ENCODE measurements at regions not wholly inside any gene's neighbourhood (a gene's known extent, or its start where the extent isn't known, plus 50 kb on each side); places are given as distances from the start of the nearest gene placed in this dataset.
A peak's percentile ranks its signal among the peaks of the same experiment; 100 is the strongest.

DNA sequence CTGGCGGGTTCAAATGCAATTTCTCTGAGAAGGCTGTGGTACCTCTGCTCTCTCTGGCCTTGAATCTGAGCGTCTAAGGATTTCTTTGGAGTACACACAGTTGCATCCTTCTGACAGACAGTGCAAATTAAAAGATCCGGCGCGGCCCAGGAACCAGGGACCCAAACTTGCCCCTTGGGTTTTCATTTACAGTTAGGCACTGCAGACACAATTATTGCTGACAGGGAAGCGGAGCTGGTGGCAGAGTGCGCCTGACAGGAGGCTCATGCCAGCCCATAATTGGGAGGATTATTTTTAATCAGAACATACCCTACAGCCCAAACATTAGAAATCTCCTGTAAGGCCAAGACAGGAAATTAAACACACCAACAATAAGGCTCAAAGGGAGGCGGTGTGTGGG, 1023.4 kb upstream of the RBFOX1 start:
- DNase-seq (ENCODE audit: low read depth), result no peak

DNA sequence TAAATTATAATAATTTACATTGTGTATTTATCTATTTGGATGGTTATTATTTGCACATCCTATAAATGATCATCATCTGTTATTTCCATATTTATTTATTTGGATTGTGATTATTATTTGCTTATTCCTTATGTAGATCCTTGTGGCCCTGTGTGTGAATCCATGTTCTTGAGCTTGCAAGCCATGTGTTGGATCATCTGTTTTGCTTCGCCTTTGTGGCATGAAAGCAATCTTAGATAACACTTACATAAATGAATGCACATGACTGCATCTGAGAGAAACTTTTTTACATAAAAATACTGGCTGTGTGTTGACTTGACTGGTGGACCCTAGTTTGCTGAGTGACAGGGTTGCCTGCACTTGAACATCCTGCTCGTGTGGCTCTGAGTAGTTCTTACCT, 1024.5 kb upstream of the RBFOX1 start:
- DNase-seq (ENCODE audit: low read depth), result no peak

DNA sequence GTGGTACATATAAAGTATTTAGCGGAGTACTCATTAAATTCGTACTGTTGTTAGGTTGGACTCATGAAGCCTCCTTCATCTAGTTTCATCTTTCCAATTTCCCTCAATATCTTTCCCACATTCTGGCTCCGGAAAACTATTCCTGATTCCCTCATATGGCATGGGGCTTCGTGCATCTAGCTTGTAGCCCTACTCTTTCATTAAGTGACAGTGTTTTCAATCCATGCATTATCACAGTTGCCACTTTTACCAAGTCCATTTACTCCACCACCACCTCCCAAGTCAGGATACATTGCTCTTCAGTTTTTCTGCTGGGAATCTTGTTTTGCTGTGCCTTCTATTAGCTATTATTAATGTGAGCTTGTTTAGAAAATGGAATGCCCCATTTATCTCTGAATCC, 1032.1 kb upstream of the RBFOX1 start:
- DNase-seq (ENCODE audit: low read depth), result no peak

DNA sequence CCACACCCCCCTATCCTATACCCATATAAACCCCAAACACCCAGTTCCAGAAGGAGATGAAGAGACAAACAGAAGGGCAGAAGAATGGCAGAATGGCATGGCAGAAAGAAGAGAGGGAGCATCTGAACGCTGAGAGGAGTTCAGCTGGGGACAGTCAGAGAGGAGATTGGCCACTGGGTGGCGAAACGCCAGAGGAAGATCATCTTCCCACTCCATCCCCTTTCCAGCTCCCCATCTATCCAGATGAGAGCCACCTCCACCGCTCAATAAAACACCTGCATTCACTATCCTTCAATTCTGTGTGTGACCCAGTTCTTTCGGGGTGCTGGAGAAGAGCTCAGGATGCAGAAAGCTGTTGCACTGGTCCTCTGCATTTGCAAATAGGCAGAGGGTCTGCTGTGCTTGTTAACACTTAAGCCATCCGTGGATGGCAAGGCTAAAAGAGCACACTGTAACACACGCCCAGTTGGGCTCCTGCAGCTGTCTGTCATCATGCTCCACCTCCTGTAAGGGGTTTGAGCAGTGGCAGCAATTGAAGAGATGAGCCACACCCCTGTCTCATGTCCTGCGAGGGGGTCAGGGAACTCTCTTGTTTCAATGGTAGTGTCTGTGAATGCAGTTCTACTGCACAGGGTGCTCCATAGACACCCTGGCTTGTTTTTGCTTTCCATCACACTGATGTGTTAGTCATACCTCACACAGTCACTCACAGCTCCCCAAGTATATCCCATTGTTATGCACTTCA, 1034.8 kb upstream of the RBFOX1 start:
- DNase-seq (ENCODE audit: low read depth), result no peak

DNA sequence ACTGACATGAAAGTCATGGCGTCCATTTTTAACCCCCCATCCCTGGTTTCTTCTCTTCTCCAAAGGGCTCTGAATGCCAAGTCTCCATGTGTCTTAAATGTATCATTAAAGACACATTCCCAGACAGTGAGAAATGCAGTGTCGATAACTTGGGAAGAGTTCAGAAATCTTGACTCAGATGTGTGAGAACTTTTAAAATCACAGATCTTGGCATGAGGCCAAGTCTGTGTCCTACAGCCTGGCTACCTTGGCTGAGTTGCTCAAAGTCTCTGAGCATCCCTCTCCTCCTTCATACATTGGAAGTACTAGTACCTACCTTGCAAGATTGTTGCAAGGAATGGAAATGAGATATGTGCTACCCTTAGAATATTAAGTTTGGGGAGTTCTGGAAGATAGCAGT, 1046.5 kb upstream of the RBFOX1 start:
- no peak for DNase-seq (ENCODE audit: low read depth)

DNA sequence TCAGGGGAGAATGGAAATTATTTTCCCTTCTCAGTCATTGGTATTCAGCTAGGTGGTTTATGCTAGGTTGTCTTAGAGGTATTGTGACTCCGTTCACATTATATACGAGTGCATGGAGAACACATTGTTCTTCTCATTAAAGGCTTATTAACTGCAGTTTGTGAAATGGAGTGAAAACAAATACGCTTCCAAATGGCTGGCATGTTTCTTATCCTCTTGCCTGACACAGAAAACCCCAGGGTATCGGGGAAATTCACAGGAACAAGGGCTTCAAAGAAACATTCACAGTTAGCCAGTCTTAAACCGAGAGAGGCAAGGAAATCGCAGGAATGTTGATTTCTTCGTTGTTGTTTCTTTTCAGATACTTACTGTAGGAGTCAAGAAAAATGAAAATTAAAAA, 1047.9 kb upstream of the RBFOX1 start:
- no peak for DNase-seq (ENCODE audit: low read depth)

DNA sequence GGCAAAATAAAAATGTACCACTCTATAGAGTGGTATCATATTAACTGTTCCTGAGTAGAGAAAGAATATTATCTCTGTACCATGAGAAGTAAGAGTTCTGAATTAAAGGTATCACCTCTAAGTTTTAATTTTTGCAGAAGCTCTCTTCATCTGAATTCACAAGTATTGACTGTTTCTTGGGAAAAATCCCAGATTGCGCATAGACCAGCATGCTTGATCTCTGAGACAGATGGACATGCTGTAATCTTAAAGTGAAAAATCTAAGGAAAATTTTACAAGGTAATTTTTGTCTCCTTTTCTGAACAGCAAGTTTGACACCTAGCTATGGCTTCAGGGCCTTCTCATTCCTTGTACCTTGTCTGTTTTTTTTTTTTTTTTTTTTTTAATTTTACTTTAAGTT, 1050.7 kb upstream of the RBFOX1 start:
- no peak for DNase-seq (ENCODE audit: low read depth)

DNA sequence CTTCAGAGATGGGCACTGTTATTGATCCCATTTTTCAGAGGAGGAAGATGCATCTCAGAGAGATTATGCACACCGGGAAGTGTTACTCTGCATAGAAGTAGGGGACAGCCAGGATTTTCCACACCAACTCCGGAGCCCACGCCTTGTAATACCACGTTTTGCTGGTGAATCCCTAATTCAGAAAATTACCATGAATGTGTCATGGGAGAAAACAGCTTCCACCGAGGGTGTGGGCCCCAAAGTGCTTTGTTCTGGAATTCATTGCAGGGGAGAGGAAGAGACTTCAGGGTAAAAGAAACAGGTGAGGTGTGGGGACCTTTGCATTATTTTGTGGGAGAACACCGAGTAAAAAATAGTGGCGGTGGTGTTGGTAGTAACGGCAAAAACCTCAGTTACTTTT, 1051.4 kb upstream of the RBFOX1 start:
- DNase-seq (ENCODE audit: low read depth), result no peak

DNA sequence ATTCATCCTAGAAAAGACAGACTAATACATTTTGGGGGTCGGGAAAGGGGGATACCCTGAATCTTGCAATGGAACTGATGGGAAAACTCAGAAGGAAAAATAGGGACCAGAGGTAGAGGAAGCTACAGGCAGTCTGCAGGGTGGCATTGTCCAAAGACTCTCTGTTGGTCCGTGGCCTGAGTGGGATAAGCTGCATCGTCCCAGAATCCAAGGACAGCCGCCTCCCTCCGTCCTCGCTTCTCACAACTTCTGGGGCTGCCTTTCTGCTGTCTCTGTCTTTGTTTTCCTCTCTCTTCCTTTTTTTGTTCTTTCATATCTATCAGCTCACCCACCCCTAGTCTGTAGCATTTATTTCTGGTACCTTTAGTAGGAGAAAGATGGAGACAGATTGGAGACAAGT, 1052.6 kb upstream of the RBFOX1 start:
- no peak for DNase-seq (ENCODE audit: low read depth)

DNA sequence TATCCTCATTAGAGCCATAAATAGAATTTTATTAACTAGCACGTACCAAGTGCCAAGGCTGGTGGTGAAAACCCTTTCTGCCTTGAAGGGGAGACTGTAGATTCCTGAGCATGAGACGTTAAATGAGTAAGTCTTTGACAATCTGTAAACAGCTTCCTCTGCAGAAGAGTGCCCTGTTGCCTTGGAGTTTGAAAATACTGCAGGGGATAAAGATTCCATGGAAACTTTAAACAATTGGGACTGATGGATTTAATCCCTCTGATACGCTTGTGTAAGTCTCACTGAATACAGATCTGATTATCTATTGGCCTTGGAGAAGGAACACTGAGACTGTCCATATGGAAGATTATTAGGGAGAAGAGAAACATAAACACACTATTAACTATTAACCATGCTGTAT, 1053.4 kb upstream of the RBFOX1 start:
- no peak for DNase-seq (ENCODE audit: low read depth)

DNA sequence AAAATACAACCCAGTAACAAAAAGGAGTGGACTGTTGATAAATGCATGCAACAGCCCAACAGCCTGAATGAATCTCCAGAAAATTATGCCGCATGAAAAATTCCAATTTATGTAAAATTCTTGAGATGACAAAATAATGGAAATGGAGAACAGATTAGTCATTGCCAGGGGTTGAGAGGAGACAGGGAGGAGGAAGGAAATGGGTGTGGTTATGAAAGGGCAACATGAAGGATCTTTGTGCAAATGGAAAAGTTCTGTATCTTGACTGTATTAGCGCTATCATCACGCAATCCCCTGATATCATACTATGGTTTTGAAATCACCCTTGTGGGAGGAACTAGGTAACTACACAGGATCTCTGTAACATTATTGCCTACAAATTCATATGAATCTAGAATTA, 1058.3 kb upstream of the RBFOX1 start:
- peak; percentile 39 for DNase-seq (ENCODE audit: low read depth)

DNA sequence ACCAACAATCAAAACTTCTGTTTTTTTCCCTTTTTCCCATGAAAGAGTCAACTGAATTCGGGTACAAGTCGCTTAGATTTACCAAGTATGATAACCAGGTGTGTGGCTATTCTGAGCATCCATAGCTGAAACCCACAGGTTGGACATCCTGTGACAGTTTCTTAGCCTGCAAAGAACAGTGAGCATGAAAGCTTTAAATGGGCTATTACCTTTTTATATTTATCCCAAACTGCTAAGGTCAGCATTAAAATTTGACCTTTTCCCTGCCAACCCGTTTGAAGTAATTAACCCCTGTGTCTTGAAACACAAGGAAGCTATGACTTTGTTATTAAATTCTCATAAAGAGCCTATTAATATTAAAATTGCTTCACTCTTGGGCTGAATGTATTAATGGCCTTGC, 1065.0 kb upstream of the RBFOX1 start:
- DNase-seq (ENCODE audit: low read depth), result no peak

DNA sequence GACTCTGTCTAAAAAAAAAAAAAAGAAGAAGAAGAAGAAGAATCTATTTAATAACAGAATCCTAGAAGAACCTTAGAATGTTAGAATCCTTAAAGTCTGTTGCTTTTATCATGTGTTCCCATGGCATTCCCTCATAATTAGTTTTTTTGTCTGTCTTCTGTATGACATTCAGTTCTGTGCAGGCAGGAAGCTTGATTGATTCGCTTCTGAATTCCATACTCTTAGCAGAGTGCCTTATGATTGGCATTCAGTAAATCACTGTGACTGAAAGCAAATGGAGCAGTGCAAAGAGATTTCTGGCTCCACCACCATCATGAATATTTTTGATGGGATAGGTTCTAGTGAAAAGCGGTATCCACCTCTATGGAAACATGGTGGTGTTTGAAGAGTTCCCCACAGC, 1065.9 kb upstream of the RBFOX1 start:
- DNase-seq (ENCODE audit: low read depth), result no peak

DNA sequence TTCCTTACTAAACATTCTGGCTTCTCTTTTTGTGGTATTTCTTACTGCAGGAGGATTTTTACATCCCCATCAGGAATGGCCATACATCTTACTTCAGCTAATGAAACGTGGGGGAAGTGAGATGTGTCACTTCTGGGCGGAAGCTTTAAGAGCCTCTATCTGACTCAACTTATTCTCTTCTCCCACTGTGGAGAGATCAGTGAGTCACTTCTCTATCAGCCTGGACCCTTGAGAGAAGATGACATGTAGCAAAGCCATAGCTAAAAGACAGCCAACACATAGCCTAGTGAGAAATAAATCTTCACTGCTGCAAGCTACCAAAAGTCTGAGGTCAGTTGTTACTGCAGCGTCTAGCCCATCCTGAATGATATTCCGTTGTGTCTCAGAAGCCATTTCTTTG, 1066.7 kb upstream of the RBFOX1 start:
- peak; percentile 72 for DNase-seq (ENCODE audit: low read depth)

DNA sequence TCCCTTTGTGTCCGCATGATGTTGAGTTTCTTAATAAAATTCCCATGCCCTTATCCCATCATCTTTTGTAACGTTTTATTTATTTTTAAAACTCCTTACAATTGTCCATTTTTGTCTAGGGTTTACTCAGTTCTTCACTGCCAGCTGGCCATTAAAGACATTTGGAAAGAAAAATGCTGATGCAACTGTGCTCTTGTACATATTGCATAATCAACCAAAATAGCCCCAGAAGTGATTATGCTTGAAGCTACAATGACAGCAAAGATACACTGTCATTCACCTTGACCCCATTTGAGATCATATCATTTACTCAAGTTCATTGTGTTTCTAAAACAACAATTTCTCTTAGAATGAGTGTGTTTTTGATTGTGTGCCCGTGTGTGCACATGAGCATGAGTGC, 1074.6 kb upstream of the RBFOX1 start:
- no peak for DNase-seq (ENCODE audit: low read depth)

DNA sequence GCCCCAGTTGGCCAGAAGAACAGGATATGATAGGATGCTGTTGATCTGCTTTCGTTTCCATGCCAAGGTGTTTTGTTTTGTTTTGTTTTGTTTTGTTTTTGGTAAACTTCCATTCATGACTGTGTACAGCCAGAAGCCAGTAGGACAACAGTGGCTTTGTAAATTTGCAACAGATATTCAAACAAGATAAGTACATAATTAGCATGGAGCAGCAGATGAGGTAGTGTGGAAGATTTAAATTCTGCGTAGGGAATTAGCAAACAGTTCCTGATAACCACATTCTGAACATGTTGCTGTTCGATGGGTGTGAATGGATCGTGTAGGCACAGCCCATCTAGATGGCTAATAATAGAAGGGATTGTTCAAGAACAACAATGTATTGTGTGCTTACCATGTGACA, 1080.1 kb upstream of the RBFOX1 start:
- DNase-seq (ENCODE audit: low read depth), result no peak

DNA sequence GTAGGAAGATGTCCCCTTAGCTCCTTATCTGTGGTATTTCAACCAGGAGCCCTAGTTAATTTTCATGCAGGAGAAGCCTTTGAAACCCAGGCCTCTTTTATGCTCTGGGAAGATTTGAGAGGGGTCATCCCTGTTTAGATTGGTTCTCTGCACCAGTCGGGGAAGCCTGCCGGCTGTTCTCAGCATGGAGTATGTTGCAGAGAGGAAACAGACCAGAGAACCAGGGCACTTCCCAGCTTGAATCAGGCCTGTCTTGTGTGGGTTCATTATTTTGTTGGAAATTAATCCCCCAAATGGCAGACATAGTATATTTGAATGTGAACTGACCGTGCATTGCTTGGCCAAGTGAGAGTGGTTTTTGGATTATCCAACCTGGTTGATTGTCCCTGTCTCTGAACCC, 1082.1 kb upstream of the RBFOX1 start:
- DNase-seq (ENCODE audit: low read depth), result no peak

DNA sequence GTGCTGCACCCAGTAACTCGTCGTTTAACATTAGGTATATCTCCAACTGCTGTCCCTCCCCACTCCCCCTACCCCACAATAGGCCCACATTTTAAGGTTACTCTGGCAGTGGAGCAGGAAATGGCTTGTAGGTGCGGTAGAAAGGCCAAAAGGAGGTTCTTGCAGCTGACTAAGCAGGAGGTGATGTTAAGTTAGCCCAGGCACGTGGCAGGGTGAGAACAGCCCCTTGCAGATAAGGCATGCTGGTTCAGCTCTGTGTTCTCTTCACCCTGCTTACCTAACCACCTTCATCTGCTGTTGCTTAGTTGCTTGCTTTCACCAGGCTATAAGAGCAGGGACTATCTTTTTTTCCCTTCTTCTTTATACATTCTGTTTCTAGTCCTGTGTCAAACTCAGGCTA, 1082.8 kb upstream of the RBFOX1 start:
- no peak for DNase-seq (ENCODE audit: low read depth)

DNA sequence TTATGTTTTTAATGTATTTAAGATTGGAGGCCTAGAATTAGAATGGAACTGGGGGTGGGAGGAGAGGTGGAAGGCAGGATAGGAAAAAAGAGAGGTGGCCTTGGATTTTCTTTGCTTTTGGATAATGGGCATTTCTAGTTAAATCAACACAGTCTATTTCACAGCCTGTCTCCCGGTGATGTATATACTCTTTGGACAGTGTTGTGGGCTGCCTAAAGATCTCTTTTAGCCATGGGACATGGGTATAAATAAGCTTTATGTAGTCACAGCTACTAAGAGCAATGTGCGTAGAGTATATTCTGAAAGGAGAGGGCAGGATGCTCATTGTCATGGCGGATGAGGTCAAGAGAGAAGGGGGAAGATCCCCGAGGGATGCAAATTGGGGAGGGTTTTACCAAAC, 1084.4 kb upstream of the RBFOX1 start:
- no peak for DNase-seq (ENCODE audit: low read depth)

DNA sequence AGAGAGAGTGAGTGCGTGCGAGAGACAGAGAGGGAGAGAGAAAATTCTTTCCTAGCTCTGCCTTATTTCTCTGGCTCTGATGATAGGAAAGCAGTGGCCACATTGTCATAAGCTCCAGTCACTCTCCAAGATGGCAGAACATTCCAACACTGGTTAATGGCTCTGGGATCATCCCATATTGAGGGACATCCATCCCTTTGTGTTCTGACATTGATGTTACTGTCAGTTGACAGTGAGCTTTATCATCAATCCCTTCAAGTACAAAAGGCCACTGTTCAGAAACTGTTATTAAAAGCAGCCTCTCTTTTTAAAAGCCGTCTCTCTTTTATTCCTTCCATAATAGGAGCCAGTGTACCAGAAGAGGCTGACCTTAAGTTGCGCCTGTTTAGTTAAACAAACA, 1084.9 kb upstream of the RBFOX1 start:
- no peak for DNase-seq (ENCODE audit: low read depth)

DNA sequence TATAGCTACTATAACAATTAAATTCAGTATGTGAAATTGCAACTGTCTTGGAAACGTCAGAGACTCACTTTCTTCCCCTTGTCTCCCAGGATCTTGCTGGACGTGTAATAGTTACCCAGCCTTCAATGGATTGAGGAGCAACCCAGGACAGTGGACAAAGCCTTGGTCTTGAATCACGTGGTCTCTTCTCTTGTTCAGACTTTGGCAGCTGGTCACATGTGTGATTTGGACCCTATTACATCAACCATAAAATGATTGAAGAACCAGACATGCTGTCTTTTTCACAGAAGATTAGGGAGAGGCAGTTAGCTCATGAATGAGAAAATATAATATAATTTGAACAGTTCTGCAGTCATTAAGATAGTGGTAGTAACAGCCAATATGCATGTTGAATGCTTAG, 1085.5 kb upstream of the RBFOX1 start:
- no peak for DNase-seq (ENCODE audit: low read depth)

DNA sequence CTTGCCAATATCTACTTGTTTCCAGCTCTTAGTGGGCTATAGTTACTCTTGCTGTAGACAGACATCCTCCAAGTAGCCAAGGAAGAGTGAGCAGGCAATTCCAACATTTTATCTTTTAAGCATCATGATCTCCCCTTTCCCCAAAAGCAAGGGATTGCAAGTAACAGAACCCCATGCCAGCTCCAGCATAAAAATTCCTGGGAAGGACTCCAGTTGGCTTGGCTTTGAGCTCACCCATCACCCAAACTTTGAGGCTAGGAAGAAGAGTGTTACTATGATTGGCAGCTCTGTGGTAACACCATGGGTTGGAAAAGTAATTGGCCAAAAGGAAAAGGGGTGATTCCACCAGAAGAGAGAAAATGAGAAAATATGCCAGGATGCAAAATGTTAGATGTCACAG, 1086.4 kb upstream of the RBFOX1 start:
- DNase-seq (ENCODE audit: low read depth), result no peak

DNA sequence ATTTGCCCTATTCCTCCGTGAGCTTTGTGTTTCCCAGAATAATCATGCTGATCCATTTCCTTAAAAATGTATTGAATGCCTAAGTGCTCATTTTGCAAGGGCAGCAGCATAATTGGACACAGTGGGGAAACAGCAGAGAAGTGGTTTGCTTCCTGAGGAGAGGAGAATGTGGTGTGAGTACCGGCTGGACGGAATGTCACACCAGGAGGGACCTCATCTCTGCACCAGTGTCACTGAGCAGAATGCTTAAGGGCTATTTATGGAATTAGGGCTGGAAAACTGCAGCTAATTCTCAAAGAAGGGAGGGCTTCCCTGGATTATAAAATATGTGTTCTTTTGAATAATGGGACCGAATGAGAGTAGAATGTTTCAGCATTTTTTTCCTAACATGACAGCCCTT, 1100.6 kb upstream of the RBFOX1 start:
- DNase-seq (ENCODE audit: low read depth), result no peak

DNA sequence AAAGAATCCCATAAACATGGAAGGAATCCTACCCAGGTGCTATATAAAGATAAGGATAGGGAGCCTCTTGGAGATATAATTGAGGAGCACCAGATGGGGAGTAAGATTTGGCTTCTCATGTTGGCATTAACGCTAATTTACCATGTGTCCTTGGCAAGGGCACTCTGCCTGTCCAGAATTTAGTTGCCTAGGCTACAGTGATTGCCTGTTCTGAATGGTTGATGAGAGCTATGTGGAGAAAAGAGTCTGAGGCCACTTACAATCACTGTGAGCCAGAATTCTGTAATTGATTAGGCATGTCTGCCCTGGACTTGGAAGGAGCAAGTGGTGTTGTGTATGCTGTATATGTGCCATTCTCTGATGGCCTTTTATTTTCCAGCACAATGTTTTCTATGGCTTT, 1101.2 kb upstream of the RBFOX1 start:
- DNase-seq (ENCODE audit: low read depth), result no peak
